Natural killer cell (primary cell): ENCODE measurements at regions not wholly inside any gene's neighbourhood (a gene's known extent, or its start where the extent isn't known, plus 50 kb on each side); places are given as distances from the start of the nearest gene placed in this dataset.
"Not testable (repeated sequence)": the region's sequence is repeated elsewhere in the genome, so short reads cannot be mapped to it uniquely, and the experiment has no call there.

Experiments
- ATAC-seq, 3 donors: fragments of 150-1000 bp in 2 of 3; fragments of 200-7000 bp in 1 of 3; cut with Tn5 transposase; 1 replicate in 1 of 3; 2 replicates in 2 of 3; pipeline ENCODE4 v1.10.0; 2021; ENCODE audit warnings: mild to moderate bottlenecking in 2 of 3, moderate library complexity in 2 of 3
- DNase-seq, 2 donors: peaks; one replicate each; pipeline versions ENCODE4 v3.0.0 to v3.0.0-alpha.2; 2013 to 2021; ENCODE audit warnings: mixed read lengths in 1 of 2
- H3K27ac ChIP-seq: one replicate; pipeline ENCODE4 v1.5.1; 2013; ENCODE audit warnings: mild to moderate bottlenecking, low read length
- H3K27me3 ChIP-seq: one replicate; pipeline ENCODE4 v1.6.1; 2013; ENCODE audit warnings: low read length; ENCODE audit not compliant: control insufficient read depth, insufficient read depth
- H3K36me3 ChIP-seq: one replicate; pipeline ENCODE4 v1.6.1; 2013; ENCODE audit warnings: low read length; ENCODE audit not compliant: control insufficient read depth, insufficient read depth
- H3K4me1 ChIP-seq: one replicate; pipeline ENCODE4 v1.6.1; 2013; ENCODE audit warnings: low read length; ENCODE audit not compliant: control insufficient read depth, insufficient read depth
- H3K4me3 ChIP-seq: one replicate; pipeline ENCODE4 v1.5.1; 2013; ENCODE audit warnings: low read length
- H3K9me3 ChIP-seq: one replicate; pipeline ENCODE4 v1.6.1; 2013; ENCODE audit warnings: low read length; ENCODE audit not compliant: control insufficient read depth, insufficient read depth
- H3K27ac Mint-ChIP-seq, 2 donors: one replicate each; pipeline ENCODE4 v1.8.0; 2022; ENCODE audit warnings: mild to moderate bottlenecking in 2 of 2, mixed read lengths in 2 of 2, moderate library complexity in 1 of 2
- H3K27me3 Mint-ChIP-seq, 2 donors: one replicate each; pipeline ENCODE4 v1.8.0; 2022; ENCODE audit warnings: low read depth in 2 of 2, mixed read lengths in 2 of 2
- H3K36me3 Mint-ChIP-seq: one replicate; pipeline ENCODE4 v1.8.0; 2022; ENCODE audit warnings: mixed read lengths
- H3K4me1 Mint-ChIP-seq, 2 donors: one replicate each; pipeline ENCODE4 v1.8.0; 2022; ENCODE audit warnings: mixed read lengths in 2 of 2
- H3K4me3 Mint-ChIP-seq: one replicate; pipeline ENCODE4 v1.8.0; 2022; ENCODE audit warnings: mild to moderate bottlenecking, moderate library complexity, mixed read lengths
- H3K9me3 Mint-ChIP-seq, 2 donors: one replicate each; pipeline ENCODE4 v1.8.0; 2022; ENCODE audit warnings: mixed read lengths in 2 of 2
- WGBS: methylation state at CpG from one replicate; pipeline ENCODE4 v1.1.7; 2013; ENCODE audit warnings: missing lambda C conversion rate; ENCODE audit not compliant: insufficient coverage; 5-methylcytosine and 5-hydroxymethylcytosine counted together
- intact Hi-C: fragments of 100-400 bp; cut with micrococcal nuclease; formaldehyde crosslinking; loops from one replicate; pipeline ENCODE4 v1.14.2; 2022
- TF ChIP-seq, protein P1 (sequence below): fragments of 200-600 bp; IDR thresholded peaks from one replicate; pipeline ENCODE4 v1.8.0; 2022; ENCODE audit warnings: antibody characterized with exemption

DNA sequence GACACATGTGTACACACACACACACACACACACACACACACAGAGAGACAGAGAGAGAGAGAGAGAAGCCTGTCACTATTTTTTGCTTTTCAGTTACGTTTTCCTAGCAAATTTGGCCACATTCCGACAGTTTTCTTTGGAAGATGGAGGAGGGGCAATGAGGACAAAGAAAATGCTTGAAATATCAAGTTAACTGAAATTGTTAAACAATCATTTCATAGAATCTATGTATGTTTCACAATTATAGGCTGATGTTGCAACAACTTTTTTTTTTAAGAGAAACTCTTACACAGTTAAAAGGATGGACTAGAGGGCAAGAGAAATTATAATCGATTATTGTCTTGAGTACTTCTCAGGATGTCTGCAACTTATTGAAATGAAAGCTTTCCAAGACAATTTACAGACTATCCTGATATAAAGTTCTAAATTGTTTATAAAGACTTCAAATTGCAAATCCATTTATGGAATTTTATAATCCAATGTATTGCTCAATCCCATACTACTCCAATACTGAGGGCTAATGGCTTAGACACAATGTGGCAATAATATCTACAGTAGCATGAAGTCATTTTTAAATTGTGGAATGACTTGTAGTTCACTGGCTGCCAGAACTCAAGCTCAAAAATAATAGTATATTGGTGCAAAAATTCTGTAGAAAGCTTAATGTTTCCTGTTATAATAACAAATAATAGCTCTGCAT lies 647.0 kb upstream of the PCDH7 start:
- intact Hi-C loops: no loop called here
- WGBS: 82% methylated on average over 3 of the region's 3 CpGs
- H3K4me3 ChIP-seq: no peak overlapping the region
- peaks cover 8% of the 10 kb centered on the region for H3K36me3 Mint-ChIP-seq
- no peak overlapping the region for H3K27ac ChIP-seq
- no peak overlapping the region for H3K27ac Mint-ChIP-seq
- no peaks in the 10 kb centered on the region for H3K4me1 Mint-ChIP-seq
- no peaks in the 10 kb centered on the region for H3K36me3 ChIP-seq
- H3K4me3 Mint-ChIP-seq: no peak overlapping the region
- TF ChIP-seq, protein P1, sequence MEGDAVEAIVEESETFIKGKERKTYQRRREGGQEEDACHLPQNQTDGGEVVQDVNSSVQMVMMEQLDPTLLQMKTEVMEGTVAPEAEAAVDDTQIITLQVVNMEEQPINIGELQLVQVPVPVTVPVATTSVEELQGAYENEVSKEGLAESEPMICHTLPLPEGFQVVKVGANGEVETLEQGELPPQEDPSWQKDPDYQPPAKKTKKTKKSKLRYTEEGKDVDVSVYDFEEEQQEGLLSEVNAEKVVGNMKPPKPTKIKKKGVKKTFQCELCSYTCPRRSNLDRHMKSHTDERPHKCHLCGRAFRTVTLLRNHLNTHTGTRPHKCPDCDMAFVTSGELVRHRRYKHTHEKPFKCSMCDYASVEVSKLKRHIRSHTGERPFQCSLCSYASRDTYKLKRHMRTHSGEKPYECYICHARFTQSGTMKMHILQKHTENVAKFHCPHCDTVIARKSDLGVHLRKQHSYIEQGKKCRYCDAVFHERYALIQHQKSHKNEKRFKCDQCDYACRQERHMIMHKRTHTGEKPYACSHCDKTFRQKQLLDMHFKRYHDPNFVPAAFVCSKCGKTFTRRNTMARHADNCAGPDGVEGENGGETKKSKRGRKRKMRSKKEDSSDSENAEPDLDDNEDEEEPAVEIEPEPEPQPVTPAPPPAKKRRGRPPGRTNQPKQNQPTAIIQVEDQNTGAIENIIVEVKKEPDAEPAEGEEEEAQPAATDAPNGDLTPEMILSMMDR: no peak
- H3K9me3 Mint-ChIP-seq: peaks cover 13 to 21% of the 10 kb centered on the region in 2 donors
- ATAC-seq: no peak
- no peaks in the 10 kb centered on the region for H3K27me3 Mint-ChIP-seq
- DNase-seq: no peak
- no peaks in the 10 kb centered on the region for H3K4me1 ChIP-seq
- H3K27me3 ChIP-seq: no peaks in the 10 kb centered on the region
- no peaks in the 10 kb centered on the region for H3K9me3 ChIP-seq

DNA sequence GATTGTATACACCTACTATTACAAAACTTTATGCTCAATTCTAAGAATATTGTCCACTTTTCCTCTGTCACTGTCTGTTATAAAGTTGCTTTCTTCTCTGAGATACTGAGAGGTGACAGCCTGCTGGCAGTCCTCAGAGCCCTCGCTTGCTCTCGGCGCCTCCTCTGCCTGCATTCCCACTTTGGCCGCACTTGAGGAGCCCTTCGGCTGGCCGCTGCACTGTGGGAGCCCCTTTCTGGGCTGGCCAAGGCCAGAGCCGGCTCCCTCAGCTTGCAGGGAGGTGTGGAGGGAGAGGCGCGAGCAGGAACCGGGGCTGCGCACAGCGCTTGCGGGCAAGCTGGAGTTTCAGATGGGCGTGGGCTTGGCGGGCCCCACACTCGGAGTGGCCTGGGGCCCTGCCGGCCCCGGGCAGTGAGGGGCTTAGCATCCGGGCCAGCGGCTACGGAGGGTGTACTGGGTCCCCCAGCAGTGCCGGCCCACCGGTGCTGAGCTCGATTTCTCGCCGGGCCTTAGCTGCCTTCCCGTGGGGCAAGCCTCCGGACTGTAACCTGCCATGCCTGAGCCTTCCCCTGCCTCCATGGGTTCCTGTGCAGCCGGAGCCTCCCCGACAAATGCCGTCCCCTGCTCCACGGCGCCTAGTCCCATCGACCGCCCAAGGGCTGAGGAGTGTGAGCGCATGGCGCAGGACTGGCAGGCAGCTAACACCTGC lies 627.6 kb upstream of the PCDH7 start:
- intact Hi-C loops, H3K9me3 ChIP-seq, H3K4me1 Mint-ChIP-seq, H3K4me3 ChIP-seq, H3K4me3 Mint-ChIP-seq, H3K27ac ChIP-seq, DNase-seq, H3K36me3 ChIP-seq, H3K27ac Mint-ChIP-seq, H3K27me3 Mint-ChIP-seq, H3K27me3 ChIP-seq, ATAC-seq, H3K4me1 ChIP-seq: not testable (repeated sequence)
- Mint-ChIP-seq H3K9me3 (peaks cover 17 to 27% of the 10 kb centered on the region in 2 donors), H3K36me3 (peaks cover 16% of the 10 kb centered on the region)
- WGBS: 95% methylated on average over 37 of the region's 37 CpGs

DNA sequence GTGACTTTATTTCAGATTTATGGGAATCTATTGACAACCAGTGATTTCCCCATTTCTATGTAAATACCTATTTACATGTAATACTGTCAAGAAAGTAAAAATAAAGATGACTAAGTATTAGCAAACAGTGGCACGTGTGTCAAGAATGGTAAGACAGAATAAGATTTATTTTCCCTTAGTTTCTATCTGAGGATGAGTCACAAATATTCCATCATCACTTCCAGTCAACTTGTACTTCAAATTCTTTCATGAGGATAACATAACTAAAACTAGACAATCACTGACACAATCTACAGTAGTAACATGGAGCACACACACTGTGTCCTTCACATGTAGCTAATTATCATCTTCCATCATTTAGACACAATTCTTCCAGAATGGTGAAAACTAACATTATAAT lies 625.3 kb upstream of the PCDH7 start:
- Histone ChIP-seq H3K27ac (no peak overlapping the region), H3K4me3 (no peak overlapping the region), H3K9me3 (peaks cover 8% of the 10 kb centered on the region), H3K4me1 (no peaks in the 10 kb centered on the region), H3K36me3 (no peaks in the 10 kb centered on the region), H3K27me3 (no peaks in the 10 kb centered on the region)
- DNase-seq (no peak), ATAC-seq (no peak)
- H3K27ac Mint-ChIP-seq: no peak overlapping the region
- no peaks in the 10 kb centered on the region for H3K27me3 Mint-ChIP-seq
- peaks cover 11 to 20% of the 10 kb centered on the region in 2 donors for H3K9me3 Mint-ChIP-seq
- peaks cover 18% of the 10 kb centered on the region for H3K36me3 Mint-ChIP-seq
- no peak overlapping the region for H3K4me3 Mint-ChIP-seq
- intact Hi-C loops: no loop called here
- TF ChIP-seq, protein P1: no peak
- H3K4me1 Mint-ChIP-seq: no peaks in the 10 kb centered on the region
- WGBS: no CpG with 5 or more reads among the region's 1 CpG

DNA sequence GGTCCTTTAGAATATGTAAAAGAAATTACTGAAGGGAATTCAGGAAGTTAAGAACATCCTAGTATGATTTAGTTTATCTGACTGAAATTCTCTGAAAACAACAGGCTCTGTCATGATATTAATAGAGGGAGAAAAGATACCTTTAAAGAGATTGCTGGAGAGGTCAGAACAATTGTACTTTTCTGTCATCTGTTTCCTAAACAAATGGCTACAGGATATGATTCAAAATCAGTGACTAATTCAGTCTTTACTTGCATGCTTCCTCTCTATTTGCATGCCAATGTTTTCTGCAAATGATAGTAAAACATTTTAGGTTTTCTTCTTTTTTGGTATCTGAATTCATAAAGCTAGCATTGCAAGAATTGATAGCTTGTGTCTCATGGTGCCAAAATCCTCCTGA lies 616.7 kb upstream of the PCDH7 start:
- no peaks in the 10 kb centered on the region for H3K27me3 Mint-ChIP-seq
- no peaks in the 10 kb centered on the region for H3K4me1 Mint-ChIP-seq
- Histone ChIP-seq H3K9me3 (peaks cover 3% of the 10 kb centered on the region), H3K4me3 (no peak overlapping the region), H3K4me1 (no peaks in the 10 kb centered on the region), H3K27me3 (no peaks in the 10 kb centered on the region), H3K36me3 (no peaks in the 10 kb centered on the region), H3K27ac (no peak overlapping the region)
- peaks cover 11 to 16% of the 10 kb centered on the region in 2 donors for H3K9me3 Mint-ChIP-seq
- H3K36me3 Mint-ChIP-seq: peaks cover 6% of the 10 kb centered on the region
- H3K27ac Mint-ChIP-seq: no peak overlapping the region
- no peak overlapping the region for H3K4me3 Mint-ChIP-seq
- no peak for DNase-seq
- intact Hi-C loops: no loop called here
- TF ChIP-seq, protein P1: no peak
- ATAC-seq: no peak
